H1 (cell line): ENCODE measurements at regions not wholly inside any gene's neighbourhood (a gene's known extent, or its start where the extent isn't known, plus 50 kb on each side); places are given as distances from the start of the nearest gene placed in this dataset.

ENCODE experiments used
- SAP30 ChIP-seq: fragments of 300-600 bp; sonication (generic); IDR thresholded peaks from 2 replicates; pipeline ENCODE4 v1.7.1; 2012; ENCODE audit warnings: low read length, moderate library complexity, mild to moderate bottlenecking, inconsistent platforms; ENCODE audit not compliant: insufficient read depth, insufficient replicate concordance
- SP2 ChIP-seq: IDR thresholded peaks from 2 replicates; pipeline ENCODE4 v1.6.1; 2012; ENCODE audit warnings: mild to moderate bottlenecking, low read length, inconsistent platforms

DNA sequence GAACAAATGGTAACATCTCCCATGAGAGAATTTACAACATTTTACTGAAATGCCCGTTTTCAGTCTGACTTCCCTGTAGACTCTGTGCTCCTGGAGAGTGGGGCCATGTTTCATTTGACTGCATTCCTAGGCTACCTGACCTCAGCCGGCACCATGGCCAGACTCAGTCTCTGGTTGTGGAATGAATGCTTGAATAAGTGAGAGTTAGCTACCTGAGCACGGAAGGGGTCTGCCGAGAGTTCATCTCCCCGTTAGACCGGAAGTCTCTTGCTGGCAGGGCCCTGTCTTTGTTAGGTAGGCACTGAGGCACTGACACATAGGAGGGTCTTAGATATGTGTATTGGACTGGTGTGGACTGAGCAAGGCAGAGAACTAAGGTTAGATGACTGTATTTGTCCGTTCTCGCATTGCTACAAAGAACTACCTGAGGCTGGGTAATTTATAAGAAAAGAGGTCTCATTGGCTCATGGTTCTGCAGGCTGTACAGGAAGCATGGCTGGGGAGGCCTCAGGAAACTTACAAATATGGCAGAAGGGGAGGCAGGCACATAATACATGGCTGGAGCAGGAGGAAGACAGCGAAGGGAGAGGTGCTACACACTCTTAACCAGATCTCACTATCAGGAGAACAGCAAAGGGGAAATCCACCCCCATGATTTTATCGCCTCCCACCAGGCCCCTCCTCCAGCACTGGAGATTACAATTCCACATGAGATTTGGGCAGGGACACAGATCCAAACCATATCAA lies 271.2 kb downstream of the GLI2 start (continued):
- TF ChIP-seq SAP30 (no peak), SP2 (no peak)
- TF ChIP-seq, all 59 proteins: peak for 0
